ENCODE measurements at regions not wholly inside any gene's neighbourhood (a gene's known extent, or its start where the extent isn't known, plus 50 kb on each side); places are given as distances from the start of the nearest gene placed in this dataset.

GRCh38 chr2:223469270-223470046 lies 132.7 kb downstream of the SCG2 start:
- no peak overlapping the region for H2AFZ ChIP-seq (ENCODE audit: low read length)
- no peak overlapping the region for H3K18ac ChIP-seq (ENCODE audit: insufficient read length, low read depth, low read length)
- H2BK12ac ChIP-seq (ENCODE audit: insufficient read length, low read depth, low read length), result no peak overlapping the region
- no peak for DNase-seq
- no CpG with 5 or more reads among the region's 6 CpGs for WGBS (ENCODE audit: extremely low coverage, insufficient read length, low lambda C conversion rate)
- Mint-ChIP-seq H3K27ac (no peak overlapping the region), H3K4me1 (peaks cover 2 to 3% of the 10 kb centered on the region in 2 experiments), H3K27me3 (ENCODE audit: low read depth) (peaks cover 16% of the 10 kb centered on the region), H3K36me3 (ENCODE audit: insufficient read depth in 1 of 3, low read depth in 3 of 3) (no peaks in the 10 kb centered on the region), H3K9me3 (no peaks in the 10 kb centered on the region; a peak in 2 of 5 replicates), H3K4me3 (no peak overlapping the region)
- no peak overlapping the region for H4K5ac ChIP-seq (ENCODE audit: insufficient read length, low read depth, low read length)
- no peak overlapping the region for H3K14ac ChIP-seq (ENCODE audit: insufficient read depth, low read length)
- no peak overlapping the region for H3T11ph ChIP-seq (ENCODE audit: low read length)
- H3K27me3 ChIP-seq (ENCODE audit: insufficient read depth, low read length), result no peaks in the 10 kb centered on the region
- H3K23me2 ChIP-seq (ENCODE audit: insufficient read length, low read depth, low read length, poor library complexity, severe bottlenecking), result no peaks in the 10 kb centered on the region
- no peak overlapping the region for H3K23ac ChIP-seq (ENCODE audit: insufficient read length, low read depth, low read length)
- H3K79me2 ChIP-seq (ENCODE audit: insufficient read depth, low read length), result no peaks in the 10 kb centered on the region
- no peak overlapping the region for H2BK5ac ChIP-seq (ENCODE audit: insufficient read length, low read length)
- H3K9me3 ChIP-seq (ENCODE audit: control insufficient read depth, low read depth, low read length), result no peaks in the 10 kb centered on the region
- H3K79me1 ChIP-seq (ENCODE audit: insufficient read depth, low read depth, low read length, poor library complexity, severe bottlenecking), result no peaks in the 10 kb centered on the region
- H3K9ac ChIP-seq (ENCODE audit: extremely low read depth, insufficient read length, low read length), result no peak overlapping the region
- H3K4me2 ChIP-seq (ENCODE audit: insufficient read depth, insufficient read length, low read length), result no peak overlapping the region
- H2BK20ac ChIP-seq (ENCODE audit: low read depth, low read length, poor library complexity, severe bottlenecking), result no peak overlapping the region
- H3K4ac ChIP-seq (ENCODE audit: low read depth, low read length), result no peak overlapping the region
- H3K4me1 ChIP-seq (ENCODE audit: insufficient read depth, low read length), result no peaks in the 10 kb centered on the region
- H4K8ac ChIP-seq (replicated peaks; ENCODE audit: insufficient read length, low read depth, low read length), result no peak overlapping the region
- TF ChIP-seq CTCF (conservative IDR thresholded peaks at IDR 0.05), result no peak
- H4K91ac ChIP-seq (ENCODE audit: insufficient read length, low read depth, low read length), result no peak overlapping the region
- H2AK5ac ChIP-seq (ENCODE audit: insufficient read length, low read length), result no peak overlapping the region
- no peak overlapping the region for H2BK15ac ChIP-seq (ENCODE audit: low read depth, low read length)
- H4K20me1 ChIP-seq (ENCODE audit: control insufficient read depth, insufficient read depth, insufficient read length), result no peaks in the 10 kb centered on the region
- H3K27ac ChIP-seq (ENCODE audit: insufficient read length, low read depth, low read length), result no peak overlapping the region
- no peak overlapping the region for H3K56ac ChIP-seq (ENCODE audit: insufficient read length, low read depth, low read length)
- no peak overlapping the region for H2BK120ac ChIP-seq (ENCODE audit: low read depth, low read length, poor library complexity, severe bottlenecking)

Data from H9 (cell line).